ENCODE measurements at regions not wholly inside any gene's neighbourhood (a gene's known extent, or its start where the extent isn't known, plus 50 kb on each side); places are given as distances from the start of the nearest gene placed in this dataset.

DNA sequence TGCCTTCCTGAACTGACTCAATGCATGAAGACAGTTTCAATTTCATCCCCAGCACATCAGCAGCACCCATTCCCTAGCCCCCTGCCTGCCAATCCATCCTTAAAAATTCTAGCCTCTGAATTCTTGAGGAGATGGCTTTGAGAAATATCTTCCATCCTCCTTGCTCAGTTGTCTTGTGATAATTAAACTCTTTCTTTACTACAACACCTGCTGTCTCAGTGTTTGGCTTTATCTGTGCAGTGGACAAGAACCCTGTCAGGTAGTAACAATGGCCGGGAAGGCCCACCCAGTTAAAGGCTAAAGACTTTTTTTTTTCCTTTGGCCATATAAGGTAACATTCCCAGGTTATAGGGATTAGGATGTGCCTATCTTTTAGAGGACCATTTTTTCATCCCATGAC lies 114.4 kb upstream of the NAP1L1 start:
- Histone ChIP-seq H3K4me1 (replicated peaks; ENCODE audit: insufficient read depth) (peaks cover 10% of the 10 kb centered on the region), H3K9me3 (ENCODE audit: insufficient read depth, low read depth) (peaks cover 12% of the 10 kb centered on the region), H3K79me2 (ENCODE audit: low read depth) (no peaks in the 10 kb centered on the region), H3K27ac (no peak overlapping the region), H3K27me3 (ENCODE audit: insufficient read depth, low read depth) (no peaks in the 10 kb centered on the region), H4K20me1 (ENCODE audit: insufficient read depth) (no peaks in the 10 kb centered on the region), H3F3A (ENCODE audit: insufficient read depth, low read depth) (no peaks in the 10 kb centered on the region), H3K36me3 (ENCODE audit: low read depth) (no peaks in the 10 kb centered on the region), H3K4me3 (no peak overlapping the region), H3K4me2 (no peak overlapping the region), H2AFZ (no peak overlapping the region), H3K9me2 (ENCODE audit: insufficient read depth) (no peaks in the 10 kb centered on the region)
- no peak for TF ChIP-seq EZH2 (IDR thresholded peaks at IDR 0.05; ENCODE audit: low read depth)
- TF ChIP-seq, protein P1, sequence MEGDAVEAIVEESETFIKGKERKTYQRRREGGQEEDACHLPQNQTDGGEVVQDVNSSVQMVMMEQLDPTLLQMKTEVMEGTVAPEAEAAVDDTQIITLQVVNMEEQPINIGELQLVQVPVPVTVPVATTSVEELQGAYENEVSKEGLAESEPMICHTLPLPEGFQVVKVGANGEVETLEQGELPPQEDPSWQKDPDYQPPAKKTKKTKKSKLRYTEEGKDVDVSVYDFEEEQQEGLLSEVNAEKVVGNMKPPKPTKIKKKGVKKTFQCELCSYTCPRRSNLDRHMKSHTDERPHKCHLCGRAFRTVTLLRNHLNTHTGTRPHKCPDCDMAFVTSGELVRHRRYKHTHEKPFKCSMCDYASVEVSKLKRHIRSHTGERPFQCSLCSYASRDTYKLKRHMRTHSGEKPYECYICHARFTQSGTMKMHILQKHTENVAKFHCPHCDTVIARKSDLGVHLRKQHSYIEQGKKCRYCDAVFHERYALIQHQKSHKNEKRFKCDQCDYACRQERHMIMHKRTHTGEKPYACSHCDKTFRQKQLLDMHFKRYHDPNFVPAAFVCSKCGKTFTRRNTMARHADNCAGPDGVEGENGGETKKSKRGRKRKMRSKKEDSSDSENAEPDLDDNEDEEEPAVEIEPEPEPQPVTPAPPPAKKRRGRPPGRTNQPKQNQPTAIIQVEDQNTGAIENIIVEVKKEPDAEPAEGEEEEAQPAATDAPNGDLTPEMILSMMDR (conservative IDR thresholded peaks at IDR 0.05) = no peak
- no peak for DNase-seq
- no TSS peak for BruUV-seq (replicated peaks)
- CTCF ChIA-PET = no interaction called here
- intact Hi-C loops (cut with micrococcal nuclease; ENCODE audit: unreplicated experiment) = no loop called here
- POLR2A ChIA-PET (ENCODE audit: unreplicated experiment) = no interaction called here

DNA sequence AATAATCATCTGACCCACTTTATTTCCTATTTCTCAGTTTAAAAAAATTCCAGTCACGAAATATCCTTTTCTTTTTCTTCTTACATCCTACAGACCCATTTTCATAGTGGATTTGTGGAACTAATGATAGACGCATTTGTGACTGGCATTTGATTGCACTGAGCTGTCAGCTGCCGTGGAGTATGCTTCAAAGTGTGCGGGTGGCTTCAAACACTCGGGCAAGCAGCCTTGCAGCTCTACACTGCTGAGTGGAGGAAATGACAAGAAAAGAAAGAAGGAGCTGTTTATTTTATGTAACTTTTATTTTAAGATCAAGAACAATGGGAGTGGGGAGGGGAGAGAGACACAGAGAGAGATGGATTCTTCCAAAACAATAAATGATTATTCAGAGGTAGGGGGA lies 112.8 kb upstream of the NAP1L1 start:
- H4K20me1 ChIP-seq (ENCODE audit: insufficient read depth) = no peaks in the 10 kb centered on the region
- intact Hi-C loops (cut with micrococcal nuclease; ENCODE audit: unreplicated experiment) = no loop called here
- ChIA-PET CTCF (no interaction called here), POLR2A (ENCODE audit: unreplicated experiment) (no interaction called here)
- peaks cover 10% of the 10 kb centered on the region for H3K4me1 ChIP-seq (replicated peaks; ENCODE audit: insufficient read depth)
- no TSS peak for BruUV-seq (replicated peaks)
- H3K36me3 ChIP-seq (ENCODE audit: low read depth) = no peaks in the 10 kb centered on the region
- no peak for DNase-seq
- TF ChIP-seq EZH2 (IDR thresholded peaks at IDR 0.05; ENCODE audit: low read depth) = no peak
- TF ChIP-seq, protein P1 (conservative IDR thresholded peaks at IDR 0.05) = no peak
- peaks cover 12% of the 10 kb centered on the region for H3K9me3 ChIP-seq (ENCODE audit: insufficient read depth, low read depth)
- no peaks in the 10 kb centered on the region for H3K79me2 ChIP-seq (ENCODE audit: low read depth)
- H3K27ac ChIP-seq = no peak overlapping the region
- no peaks in the 10 kb centered on the region for H3K9me2 ChIP-seq (ENCODE audit: insufficient read depth)
- H3K27me3 ChIP-seq (ENCODE audit: insufficient read depth, low read depth) = no peaks in the 10 kb centered on the region
- no peak overlapping the region for H3K4me2 ChIP-seq
- H2AFZ ChIP-seq = 0 out of 2 replicates have a peak overlapping the region, but pooled peaks have one; percentile 10
- no peak overlapping the region for H3K4me3 ChIP-seq
- no peaks in the 10 kb centered on the region for H3F3A ChIP-seq (ENCODE audit: insufficient read depth, low read depth)

DNA sequence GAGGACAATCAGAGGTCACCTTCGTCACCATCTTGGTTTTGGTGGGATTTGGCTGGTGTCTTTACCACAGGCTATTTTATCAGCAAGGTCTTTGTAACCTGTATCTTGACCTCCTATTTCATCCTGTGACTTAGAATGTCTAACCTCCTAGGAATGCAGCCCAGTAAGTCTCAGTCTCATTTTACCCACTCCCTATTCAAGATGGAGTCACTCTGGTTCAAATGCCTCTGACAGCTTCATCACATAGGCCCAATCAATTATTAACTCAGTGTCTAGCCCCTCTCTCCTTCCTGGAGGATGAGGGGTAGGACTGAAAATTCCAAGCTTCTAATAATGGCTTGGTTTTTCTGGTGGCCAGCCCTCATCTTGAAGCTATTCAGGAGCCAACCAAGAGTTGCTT lies 111.4 kb upstream of the NAP1L1 start:
- POLR2A ChIA-PET (ENCODE audit: unreplicated experiment) = no interaction called here
- intact Hi-C loops (cut with micrococcal nuclease; ENCODE audit: unreplicated experiment) = no loop called here
- H2AFZ ChIP-seq = no peak overlapping the region
- no peaks in the 10 kb centered on the region for H3K36me3 ChIP-seq (ENCODE audit: low read depth)
- H3F3A ChIP-seq (ENCODE audit: insufficient read depth, low read depth) = no peaks in the 10 kb centered on the region
- H3K27me3 ChIP-seq (ENCODE audit: insufficient read depth, low read depth) = no peaks in the 10 kb centered on the region
- DNase-seq = no peak
- no peaks in the 10 kb centered on the region for H4K20me1 ChIP-seq (ENCODE audit: insufficient read depth)
- no peak overlapping the region for H3K4me3 ChIP-seq
- CTCF ChIA-PET = no interaction called here
- H3K4me1 ChIP-seq (replicated peaks; ENCODE audit: insufficient read depth) = peaks cover 10% of the 10 kb centered on the region
- no peak overlapping the region for H3K4me2 ChIP-seq
- H3K27ac ChIP-seq = no peak overlapping the region
- no peak for TF ChIP-seq EZH2 (IDR thresholded peaks at IDR 0.05; ENCODE audit: low read depth)
- TF ChIP-seq, protein P1 (conservative IDR thresholded peaks at IDR 0.05) = no peak
- BruUV-seq (replicated peaks) = no TSS peak
- no peaks in the 10 kb centered on the region for H3K79me2 ChIP-seq (ENCODE audit: low read depth)
- H3K9me2 ChIP-seq (ENCODE audit: insufficient read depth) = no peaks in the 10 kb centered on the region
- H3K9me3 ChIP-seq (ENCODE audit: insufficient read depth, low read depth) = peaks cover 12% of the 10 kb centered on the region

All from PC-9 (cell line).